Cardiac muscle cell (in vitro differentiated cells and primary cell): ENCODE measurements at regions not wholly inside any gene's neighbourhood (a gene's known extent, or its start where the extent isn't known, plus 50 kb on each side); places are given as distances from the start of the nearest gene placed in this dataset.

ENCODE experiments used
- DNase-seq, 2 donors: peaks; one replicate each; pipeline versions ENCODE4 v3.0.0 to v3.0.0-alpha.2; 2010 to 2017; ENCODE audit warnings: low read depth in 1 of 2, low spot score in 1 of 2
- H3K27ac ChIP-seq: fragments of 200-600 bp; sonication (generic); 2 replicates; pipeline ENCODE4 v1.5.1; 2016
- H3K27me3 ChIP-seq: fragments of 200-600 bp; sonication (generic); 2 replicates; pipeline ENCODE4 v1.6.0; 2016; ENCODE audit warnings: control low read depth
- H3K36me3 ChIP-seq: fragments of 200-600 bp; sonication (generic); 2 replicates; pipeline ENCODE4 v1.5.1; 2016; ENCODE audit warnings: control low read depth
- H3K4me1 ChIP-seq: fragments of 200-600 bp; sonication (generic); 2 replicates; pipeline ENCODE4 v1.8.1; 2017; ENCODE audit warnings: low read depth, mild to moderate bottlenecking, mixed run types
- H3K4me3 ChIP-seq: fragments of 200-600 bp; sonication (generic); 2 replicates; pipeline ENCODE4 v1.5.1; 2016; ENCODE audit warnings: mild to moderate bottlenecking
- H3K9me3 ChIP-seq: fragments of 200-600 bp; sonication (generic); 2 replicates; pipeline ENCODE4 v1.5.1; 2017; ENCODE audit warnings: low read depth, mild to moderate bottlenecking, control low read depth
- TF ChIP-seq, protein P1 (sequence below): IDR thresholded peaks from 2 replicates; pipeline ENCODE4 v1.5.1; 2012; ENCODE audit warnings: low read depth, mild to moderate bottlenecking, low read length

DNA sequence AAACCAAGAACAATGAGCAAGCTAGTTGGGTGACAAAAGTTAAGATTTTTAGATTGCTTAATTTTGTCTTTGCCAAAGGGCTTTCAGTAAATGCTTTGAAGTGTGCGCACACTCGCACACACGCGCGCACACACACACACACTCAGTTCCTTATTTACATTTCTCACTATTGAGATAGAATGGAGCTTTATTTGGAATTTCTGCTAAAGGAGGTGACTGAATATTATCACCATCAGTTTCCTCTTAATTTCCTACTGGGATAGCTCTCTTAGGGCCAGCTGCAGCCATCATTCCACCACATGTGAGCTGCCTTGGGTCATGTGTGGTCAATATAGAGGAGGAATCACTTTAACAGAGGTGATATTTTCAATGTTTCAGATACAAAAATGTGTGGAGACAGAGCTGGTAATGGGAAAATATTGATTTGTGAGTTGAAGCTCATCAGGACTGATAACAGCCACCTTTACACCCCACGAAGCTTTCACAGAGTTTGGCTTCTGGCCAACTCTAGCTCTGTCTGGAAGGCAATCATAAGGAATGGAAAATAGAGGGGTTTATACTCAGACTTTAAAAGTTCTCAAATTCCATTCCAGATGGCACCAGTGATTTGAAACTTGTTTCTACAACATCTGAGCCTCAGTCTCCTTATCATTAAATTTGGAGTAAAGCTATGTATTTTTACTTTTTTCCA is 99.9 kb downstream of the MACIR start:
- H3K27ac ChIP-seq, result no peak overlapping the region
- H3K27me3 ChIP-seq, result no peaks in the 10 kb centered on the region
- no peaks in the 10 kb centered on the region for H3K9me3 ChIP-seq
- H3K4me1 ChIP-seq, result peaks cover 11% of the 10 kb centered on the region
- no peaks in the 10 kb centered on the region for H3K36me3 ChIP-seq
- H3K4me3 ChIP-seq, result no peak overlapping the region
- peak; percentile 24 to 35 for DNase-seq
- TF ChIP-seq, protein P1, sequence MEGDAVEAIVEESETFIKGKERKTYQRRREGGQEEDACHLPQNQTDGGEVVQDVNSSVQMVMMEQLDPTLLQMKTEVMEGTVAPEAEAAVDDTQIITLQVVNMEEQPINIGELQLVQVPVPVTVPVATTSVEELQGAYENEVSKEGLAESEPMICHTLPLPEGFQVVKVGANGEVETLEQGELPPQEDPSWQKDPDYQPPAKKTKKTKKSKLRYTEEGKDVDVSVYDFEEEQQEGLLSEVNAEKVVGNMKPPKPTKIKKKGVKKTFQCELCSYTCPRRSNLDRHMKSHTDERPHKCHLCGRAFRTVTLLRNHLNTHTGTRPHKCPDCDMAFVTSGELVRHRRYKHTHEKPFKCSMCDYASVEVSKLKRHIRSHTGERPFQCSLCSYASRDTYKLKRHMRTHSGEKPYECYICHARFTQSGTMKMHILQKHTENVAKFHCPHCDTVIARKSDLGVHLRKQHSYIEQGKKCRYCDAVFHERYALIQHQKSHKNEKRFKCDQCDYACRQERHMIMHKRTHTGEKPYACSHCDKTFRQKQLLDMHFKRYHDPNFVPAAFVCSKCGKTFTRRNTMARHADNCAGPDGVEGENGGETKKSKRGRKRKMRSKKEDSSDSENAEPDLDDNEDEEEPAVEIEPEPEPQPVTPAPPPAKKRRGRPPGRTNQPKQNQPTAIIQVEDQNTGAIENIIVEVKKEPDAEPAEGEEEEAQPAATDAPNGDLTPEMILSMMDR, result no peak

DNA sequence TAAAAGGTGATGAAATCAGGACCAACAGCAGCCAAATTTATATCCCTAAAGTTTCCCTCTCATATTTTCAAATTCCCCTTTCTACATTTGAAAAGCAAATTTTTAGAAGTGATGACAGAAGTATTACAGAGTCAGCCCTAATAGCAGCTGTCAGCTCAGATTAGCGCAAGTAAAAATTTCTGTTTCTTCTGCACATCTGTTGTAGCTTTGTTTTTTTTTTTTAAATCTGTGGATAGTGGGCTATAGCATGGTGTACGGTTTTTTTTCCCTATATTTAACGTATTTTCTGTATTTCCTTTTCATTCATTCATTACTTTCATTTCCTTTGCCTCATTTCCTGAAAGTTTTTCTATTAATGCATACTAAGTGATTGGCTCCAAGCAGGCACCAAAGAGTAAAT is 99.1 kb downstream of the MACIR start:
- no peaks in the 10 kb centered on the region for H3K27me3 ChIP-seq

DNA sequence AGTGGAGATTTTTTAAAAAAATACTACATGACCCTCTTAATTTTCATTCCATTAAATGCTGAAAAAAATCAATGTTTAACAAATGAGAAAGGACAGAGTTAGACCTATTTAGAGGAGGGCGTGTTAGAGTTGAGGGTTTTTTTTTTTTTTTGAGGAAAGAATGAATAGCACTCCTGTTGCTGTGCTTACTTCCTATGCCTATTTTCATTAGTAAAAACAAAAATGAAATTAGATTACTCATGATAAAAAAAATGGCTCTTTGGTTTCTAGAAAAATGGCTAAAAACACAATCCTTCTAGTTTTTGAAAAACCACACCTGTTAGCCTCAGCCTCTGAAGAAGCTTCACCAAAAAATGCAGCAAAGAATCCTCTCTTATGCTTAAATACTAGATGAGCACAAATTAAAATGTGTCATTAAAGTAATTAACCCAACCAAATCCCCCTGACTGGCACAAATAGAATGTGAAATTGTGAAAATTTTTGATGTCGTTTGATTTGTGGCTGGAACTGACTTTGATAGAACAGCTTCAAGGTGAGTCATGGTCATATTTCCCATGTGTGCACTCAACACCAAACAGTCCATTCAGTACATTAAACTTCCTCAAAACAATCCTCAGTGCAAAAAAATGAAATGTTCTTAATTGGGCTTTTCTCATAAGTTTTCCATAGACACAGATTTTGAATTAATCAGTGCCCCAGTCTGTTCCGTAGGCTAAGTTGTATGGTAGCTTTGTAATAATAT is 98.0 kb downstream of the MACIR start:
- no peak for DNase-seq
- Histone ChIP-seq H3K27me3 (no peaks in the 10 kb centered on the region), H3K4me1 (peaks cover 11% of the 10 kb centered on the region), H3K4me3 (no peak overlapping the region), H3K27ac (no peak overlapping the region), H3K36me3 (no peaks in the 10 kb centered on the region), H3K9me3 (no peaks in the 10 kb centered on the region)
- TF ChIP-seq, protein P1, result no peak

More for the DNA sequence above, 99.1 kb downstream of the MACIR start:
- Histone ChIP-seq H3K9me3 (no peaks in the 10 kb centered on the region), H3K4me3 (no peak overlapping the region), H3K36me3 (no peaks in the 10 kb centered on the region), H3K4me1 (peaks cover 11% of the 10 kb centered on the region), H3K27ac (no peak overlapping the region)
- DNase-seq, result no peak
- TF ChIP-seq, protein P1, result no peak

DNA sequence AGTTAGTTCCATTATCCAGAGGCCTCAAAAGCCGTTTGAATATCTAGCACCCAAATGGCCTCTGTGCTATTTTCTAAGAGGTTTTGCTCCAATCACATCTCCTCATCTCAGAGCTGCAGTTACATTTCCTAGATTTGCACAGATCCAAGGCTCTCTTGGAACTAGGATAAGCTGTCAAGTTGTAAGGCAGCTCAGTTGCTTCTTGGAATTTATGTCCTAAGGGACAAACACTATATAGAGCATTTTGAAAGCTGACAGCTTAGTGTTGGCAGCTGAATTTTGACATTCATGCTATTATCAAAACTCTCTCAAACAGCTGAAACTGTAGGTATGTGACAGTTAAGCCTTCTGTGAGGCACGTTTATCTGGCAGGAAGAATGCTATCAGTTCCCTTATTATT is 97.0 kb downstream of the MACIR start:
- Histone ChIP-seq H3K27me3 (no peaks in the 10 kb centered on the region), H3K9me3 (no peaks in the 10 kb centered on the region), H3K27ac (no peak overlapping the region), H3K4me1 (peaks cover 11% of the 10 kb centered on the region), H3K36me3 (no peaks in the 10 kb centered on the region), H3K4me3 (no peak overlapping the region)
- no peak for DNase-seq
- TF ChIP-seq, protein P1, result no peak

DNA sequence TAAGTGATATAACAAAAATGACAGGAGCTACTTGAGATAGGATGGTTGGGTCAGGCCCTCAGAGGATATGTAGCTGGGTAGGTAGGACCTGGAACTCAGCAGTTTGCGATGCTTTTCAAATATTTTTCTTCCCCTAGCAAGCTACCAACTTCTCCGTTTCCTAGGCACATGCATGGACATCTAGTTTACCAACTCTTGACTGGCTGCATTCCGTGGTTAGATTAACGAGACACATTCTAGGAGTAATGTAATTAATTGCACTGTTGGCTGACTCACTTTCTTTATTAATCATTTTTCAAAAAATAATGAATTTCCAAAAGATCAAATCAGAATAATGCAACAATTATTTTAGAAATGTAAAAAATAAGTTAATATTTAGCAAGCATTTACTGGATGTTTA is 95.9 kb downstream of the MACIR start:
- no peak overlapping the region for H3K27ac ChIP-seq
- DNase-seq, result no peak
- no peak overlapping the region for H3K4me3 ChIP-seq
- H3K4me1 ChIP-seq, result peaks cover 11% of the 10 kb centered on the region
- no peaks in the 10 kb centered on the region for H3K36me3 ChIP-seq
- TF ChIP-seq, protein P1, result no peak
- H3K9me3 ChIP-seq, result no peaks in the 10 kb centered on the region
- H3K27me3 ChIP-seq, result no peaks in the 10 kb centered on the region
